NOMO-1 treated with DMSO at 0.1 percent for 48 hours (cell line): ENCODE measurements at regions not wholly inside any gene's neighbourhood (a gene's known extent, or its start where the extent isn't known, plus 50 kb on each side); places are given as distances from the start of the nearest gene placed in this dataset.

Experiments used
- DNase-seq: peaks from one replicate; lab custom pipeline; 2025; ENCODE audit not compliant: unreplicated experiment; lab: John Stamatoyannopoulos, UW

- DNase-seq = no peak
Observed at GRCh38 chr11:122285070-122285988, 169.3 kb upstream of the BLID start.

GRCh38 chr11:122280870-122281269, 164.9 kb upstream of the BLID start:
- DNase-seq = no peak

GRCh38 chr11:122279194-122279593, 163.2 kb upstream of the BLID start:
- no peak for DNase-seq

- DNase-seq = no peak
Observed at GRCh38 chr11:122277493-122277892, 161.5 kb upstream of the BLID start.

- no peak for DNase-seq
Observed at GRCh38 chr11:122276221-122276620, 160.2 kb upstream of the BLID start.

- no peak for DNase-seq
Observed at GRCh38 chr11:122275508-122275907, 159.5 kb upstream of the BLID start.

- DNase-seq = no peak
Observed at GRCh38 chr11:122273476-122274191, 157.6 kb upstream of the BLID start.

- DNase-seq = no peak
Observed at GRCh38 chr11:122271745-122272144, 155.7 kb upstream of the BLID start.

- DNase-seq = no peak
Observed at GRCh38 chr11:122271137-122271536, 155.1 kb upstream of the BLID start.

GRCh38 chr11:122270535-122270934, 154.5 kb upstream of the BLID start:
- no peak for DNase-seq

- no peak for DNase-seq
Observed at GRCh38 chr11:122269824-122270223, 153.8 kb upstream of the BLID start.

- no peak for DNase-seq
Observed at GRCh38 chr11:122268601-122269130, 152.7 kb upstream of the BLID start.

- peak; percentile 41 for DNase-seq
Observed at GRCh38 chr11:122267602-122268001, 151.6 kb upstream of the BLID start.

- peak; percentile 57 for DNase-seq
Observed at GRCh38 chr11:122265981-122266380, 150.0 kb upstream of the BLID start.

GRCh38 chr11:122264121-122264520, 148.1 kb upstream of the BLID start:
- DNase-seq = no peak

GRCh38 chr11:122261546-122261945, 145.5 kb upstream of the BLID start:
- DNase-seq = no peak

GRCh38 chr11:122259195-122259821, 143.3 kb upstream of the BLID start:
- DNase-seq = no peak

GRCh38 chr11:122258446-122259194, 142.6 kb upstream of the BLID start:
- peak; percentile 83 for DNase-seq

- peak; percentile 86 for DNase-seq
Observed at GRCh38 chr11:122253589-122254231, 137.7 kb upstream of the BLID start.

GRCh38 chr11:122248939-122249338, 132.9 kb upstream of the BLID start:
- DNase-seq = no peak
